ENCODE measurements at regions not wholly inside any gene's neighbourhood (a gene's known extent, or its start where the extent isn't known, plus 50 kb on each side); places are given as distances from the start of the nearest gene placed in this dataset.

GRCh38 chr6:159100395-159101182, 55.8 kb upstream of the TAGAP start:
- no peak for FAIRE-seq

GRCh38 chr6:159099961-159100360, 55.2 kb upstream of the TAGAP start:
- no peak for DNase-seq (ENCODE audit: low spot score)
- FAIRE-seq = no peak

More at GRCh38 chr6:159100395-159101182, 55.8 kb upstream of the TAGAP start:
- no peak for DNase-seq (ENCODE audit: low spot score)

- FAIRE-seq (no peak), DNase-seq (ENCODE audit: low spot score) (no peak)
Measured at GRCh38 chr6:159099276-159099675, 54.5 kb upstream of the TAGAP start.

- FAIRE-seq (no peak), DNase-seq (ENCODE audit: low spot score) (no peak)
Measured at GRCh38 chr6:159098636-159099106, 53.9 kb upstream of the TAGAP start.

GRCh38 chr6:159097256-159097655, 52.5 kb upstream of the TAGAP start:
- DNase-seq (ENCODE audit: low spot score) = no peak
- FAIRE-seq = no peak

GRCh38 chr6:159095616-159096015, 50.8 kb upstream of the TAGAP start:
- no peak for FAIRE-seq
- DNase-seq (ENCODE audit: low spot score) = no peak

- no peak for FAIRE-seq
- no peak for DNase-seq (ENCODE audit: low spot score)
Measured at GRCh38 chr6:159094444-159095252, 49.9 kb upstream of the TAGAP start.

Measured in RCC 7860 (cell line).